Panc1 (cell line): ENCODE measurements at regions not wholly inside any gene's neighbourhood (a gene's known extent, or its start where the extent isn't known, plus 50 kb on each side); places are given as distances from the start of the nearest gene placed in this dataset.

Experiments used
- ATAC-seq: fragments of 200-7000 bp; cut with Tn5 transposase; 2 replicates; pipeline ENCODE4 v1.9.1; 2020; ENCODE audit warnings: mild to moderate bottlenecking, moderate library complexity
- BruUV-seq: library from RNA; stranded (reverse); fragments of 400-500 nt; replicated peaks from 2 replicates; lab custom pipeline; 2021; lab: Mats Ljungman, UMichigan
- CTCF ChIA-PET: fragments of 300-600 bp; sonication (Branson Sonifier 250); formaldehyde crosslinking; loops from one replicate; lab custom pipeline; 2022; ENCODE audit warnings: antibody characterized with exemption; lab: Charles Lee
- POLR2A ChIA-PET: fragments of 300-600 bp; sonication (Branson Sonifier 250); formaldehyde crosslinking; loops from one replicate; lab custom pipeline; 2022; ENCODE audit warnings: antibody characterized with exemption; lab: Charles Lee
- DNase-seq: peaks from one replicate; pipeline ENCODE4 v3.0.0-alpha.2; 2010; ENCODE audit warnings: low read depth, low spot score
- H3K27ac ChIP-seq: 2 replicates; pipeline ENCODE4 v1.5.1; 2011; ENCODE audit warnings: mild to moderate bottlenecking, low read length, inconsistent platforms
- H3K27me3 ChIP-seq: fragments of 200-500 bp; sonication (Bioruptor generic); 2 replicates; pipeline ENCODE4 v1.6.0; 2014; ENCODE audit warnings: low read length, inconsistent platforms; ENCODE audit not compliant: control insufficient read depth, insufficient read depth
- H3K36me3 ChIP-seq: fragments of 200-500 bp; sonication (Bioruptor generic); 2 replicates; pipeline ENCODE4 v1.5.1; 2014; ENCODE audit warnings: inconsistent platforms, mild to moderate bottlenecking, low read length, moderate library complexity; ENCODE audit not compliant: control insufficient read depth, insufficient read depth
- H3K4me1 ChIP-seq: 2 replicates; pipeline ENCODE4 v1.5.1; 2011; ENCODE audit warnings: inconsistent platforms, mild to moderate bottlenecking, low read length, moderate library complexity; ENCODE audit not compliant: control insufficient read depth, insufficient read depth
- H3K4me3 ChIP-seq, 2 experiments: 2 replicates each; pipeline ENCODE4 v1.5.1; 2011 to 2012; ENCODE audit warnings: low read depth in 2 of 2, low read length in 2 of 2, mild to moderate bottlenecking in 2 of 2, inconsistent platforms in 1 of 2, moderate library complexity in 1 of 2
- H3K9me3 ChIP-seq: fragments of 200-500 bp; sonication (Bioruptor generic); 2 replicates; pipeline ENCODE4 v1.5.1; 2014; ENCODE audit warnings: low read depth, mild to moderate bottlenecking, inconsistent platforms, low read length, moderate library complexity; ENCODE audit not compliant: control insufficient read depth, insufficient read depth
- CTCF ChIP-seq: fragments of 450-650 bp; IDR thresholded peaks from 2 replicates; pipeline ENCODE4 v1.5.1; 2017; ENCODE audit warnings: mild to moderate bottlenecking
- POLR2AphosphoS5 ChIP-seq: IDR thresholded peaks from 2 replicates; pipeline ENCODE4 v1.6.1; 2012; ENCODE audit warnings: mild to moderate bottlenecking, low read depth, low read length, moderate library complexity
- REST ChIP-seq, 2 experiments: IDR thresholded peaks; 2 replicates each; pipeline ENCODE4 v1.6.1; 2011 to 2012; ENCODE audit warnings: low read depth in 2 of 2, control low read depth in 1 of 2, low read length in 1 of 2, mild to moderate bottlenecking in 1 of 2, moderate library complexity in 1 of 2; ENCODE audit not compliant: insufficient read depth in 1 of 2
- TCF7L2 ChIP-seq: IDR thresholded peaks from 2 replicates; pipeline ENCODE4 v1.6.1; 2011; ENCODE audit warnings: mild to moderate bottlenecking, low read depth, low read length, inconsistent platforms
- in situ Hi-C: cut with HindIII; loops from 2 replicates; pipeline ENCODE4 v1.10.0; 2016; ENCODE audit warnings: low sequenced_read_pairs, low pct_unique_long_range_greater_than_20kb
- intact Hi-C: fragments of 100-400 bp; cut with micrococcal nuclease; formaldehyde crosslinking; loops from one replicate; pipeline ENCODE4 v1.10.0; 2022; ENCODE audit not compliant: unreplicated experiment

GRCh38 chr11:56910046-56910773, 78.5 kb upstream of the OR5AK2 start:
- no TSS peak for BruUV-seq
- POLR2A ChIA-PET = no interaction called here
- Histone ChIP-seq H3K9me3 (no peaks in the 10 kb centered on the region), H3K36me3 (no peaks in the 10 kb centered on the region), H3K27ac (no peak overlapping the region), H3K4me3 (no peak overlapping the region), H3K27me3 (no peaks in the 10 kb centered on the region), H3K4me1 (no peaks in the 10 kb centered on the region)
- no peak for ATAC-seq
- TF ChIP-seq REST (IDR thresholded peaks at IDR 0.05; ENCODE audit: insufficient read depth in 1 of 2, low read depth in 2 of 2, low read length in 1 of 2) = no peak
- TF ChIP-seq CTCF = no peak
- TF ChIP-seq POLR2AphosphoS5 = no peak
- no peak for DNase-seq
- intact Hi-C loops (no loop called here), in situ Hi-C loops (no loop called here)
- CTCF ChIA-PET = no interaction called here

- BruUV-seq = no TSS peak
- TF ChIP-seq POLR2AphosphoS5 (no peak), CTCF (no peak)
Observed at GRCh38 chr11:56909563-56909962, 79.2 kb upstream of the OR5AK2 start.

GRCh38 chr11:56909080-56909479, 79.6 kb upstream of the OR5AK2 start:
- no peak for ATAC-seq
- Histone ChIP-seq H3K27me3 (no peaks in the 10 kb centered on the region), H3K4me3 (no peak overlapping the region), H3K4me1 (no peaks in the 10 kb centered on the region), H3K36me3 (no peaks in the 10 kb centered on the region), H3K27ac (no peak overlapping the region), H3K9me3 (no peaks in the 10 kb centered on the region)
- POLR2A ChIA-PET = no interaction called here
- intact Hi-C loops (no loop called here), in situ Hi-C loops (no loop called here)
- CTCF ChIA-PET = no interaction called here
- TF ChIP-seq TCF7L2 = no peak
- no TSS peak for BruUV-seq
- DNase-seq = no peak

More at GRCh38 chr11:56909563-56909962, 79.2 kb upstream of the OR5AK2 start:
- Histone ChIP-seq H3K4me3 (no peak overlapping the region), H3K36me3 (no peaks in the 10 kb centered on the region), H3K4me1 (no peaks in the 10 kb centered on the region), H3K9me3 (no peaks in the 10 kb centered on the region), H3K27ac (no peak overlapping the region), H3K27me3 (no peaks in the 10 kb centered on the region)
- in situ Hi-C loops (no loop called here), intact Hi-C loops (no loop called here)
- ATAC-seq = no peak
- POLR2A ChIA-PET = no interaction called here
- no peak for DNase-seq
- CTCF ChIA-PET = no interaction called here
